ENCODE measurements at regions not wholly inside any gene's neighbourhood (a gene's known extent, or its start where the extent isn't known, plus 50 kb on each side); places are given as distances from the start of the nearest gene placed in this dataset.

DNA sequence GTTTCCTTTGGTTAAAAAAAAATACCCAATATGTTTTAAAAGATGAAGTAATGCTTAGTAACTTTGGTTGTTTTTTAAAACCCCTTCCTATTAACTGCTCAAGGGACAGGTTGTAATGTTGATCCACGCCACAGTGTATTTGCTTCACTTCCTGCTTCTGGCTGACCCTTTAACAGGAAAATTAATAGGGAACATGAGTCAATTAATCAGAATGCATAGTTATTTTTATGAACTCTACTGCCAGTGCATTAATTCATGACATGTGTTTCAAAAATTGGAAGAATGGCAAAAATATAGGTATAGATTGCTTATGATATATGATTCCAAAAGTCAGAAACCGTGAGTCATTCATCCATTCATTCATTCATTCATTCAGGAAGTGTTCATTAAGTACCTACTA, 204.8 kb downstream of the SETD4 start:
- ATAC-seq, result peak; percentile 41; the same call in 1 of the 3 replicates

DNA sequence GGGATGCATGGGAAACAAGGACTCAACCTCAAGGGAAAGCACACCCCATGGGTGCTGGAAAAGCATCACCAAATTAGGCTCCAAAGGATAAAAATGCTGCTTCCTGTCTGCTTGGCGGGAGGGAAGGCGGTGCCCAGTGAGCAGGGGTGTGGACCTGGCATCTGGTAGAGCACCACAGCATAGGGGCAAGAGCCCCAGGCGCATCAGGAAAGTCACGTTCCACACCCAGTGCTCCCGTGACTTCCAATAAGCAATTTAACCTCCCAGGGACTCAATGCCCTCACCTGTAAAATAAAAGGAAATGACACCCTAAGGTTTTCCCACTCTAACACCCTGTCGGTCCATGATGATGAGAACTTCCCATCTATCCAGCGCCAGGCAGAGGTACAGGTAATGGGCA, 206.0 kb downstream of the SETD4 start:
- TF ChIP-seq ZNF565 (CRISPR knock-in tag; conservative IDR thresholded peaks at IDR 0.05; ENCODE audit: low read depth) (no peak), ZFP3 (CRISPR knock-in tag; IDR thresholded peaks at IDR 0.05) (no peak), BACH2 (CRISPR knock-in tag; IDR thresholded peaks at IDR 0.05; ENCODE audit: borderline replicate concordance) (no peak), SNAI2 (CRISPR knock-in tag; IDR thresholded peaks at IDR 0.05) (no peak), ESRRG (CRISPR knock-in tag; IDR thresholded peaks at IDR 0.05) (no peak), GLIS3 (CRISPR knock-in tag; IDR thresholded peaks at IDR 0.05) (no peak)
- TF ChIP-seq, protein P1, sequence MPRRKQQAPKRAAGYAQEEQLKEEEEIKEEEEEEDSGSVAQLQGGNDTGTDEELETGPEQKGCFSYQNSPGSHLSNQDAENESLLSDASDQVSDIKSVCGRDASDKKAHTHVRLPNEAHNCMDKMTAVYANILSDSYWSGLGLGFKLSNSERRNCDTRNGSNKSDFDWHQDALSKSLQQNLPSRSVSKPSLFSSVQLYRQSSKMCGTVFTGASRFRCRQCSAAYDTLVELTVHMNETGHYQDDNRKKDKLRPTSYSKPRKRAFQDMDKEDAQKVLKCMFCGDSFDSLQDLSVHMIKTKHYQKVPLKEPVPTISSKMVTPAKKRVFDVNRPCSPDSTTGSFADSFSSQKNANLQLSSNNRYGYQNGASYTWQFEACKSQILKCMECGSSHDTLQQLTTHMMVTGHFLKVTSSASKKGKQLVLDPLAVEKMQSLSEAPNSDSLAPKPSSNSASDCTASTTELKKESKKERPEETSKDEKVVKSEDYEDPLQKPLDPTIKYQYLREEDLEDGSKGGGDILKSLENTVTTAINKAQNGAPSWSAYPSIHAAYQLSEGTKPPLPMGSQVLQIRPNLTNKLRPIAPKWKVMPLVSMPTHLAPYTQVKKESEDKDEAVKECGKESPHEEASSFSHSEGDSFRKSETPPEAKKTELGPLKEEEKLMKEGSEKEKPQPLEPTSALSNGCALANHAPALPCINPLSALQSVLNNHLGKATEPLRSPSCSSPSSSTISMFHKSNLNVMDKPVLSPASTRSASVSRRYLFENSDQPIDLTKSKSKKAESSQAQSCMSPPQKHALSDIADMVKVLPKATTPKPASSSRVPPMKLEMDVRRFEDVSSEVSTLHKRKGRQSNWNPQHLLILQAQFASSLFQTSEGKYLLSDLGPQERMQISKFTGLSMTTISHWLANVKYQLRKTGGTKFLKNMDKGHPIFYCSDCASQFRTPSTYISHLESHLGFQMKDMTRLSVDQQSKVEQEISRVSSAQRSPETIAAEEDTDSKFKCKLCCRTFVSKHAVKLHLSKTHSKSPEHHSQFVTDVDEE (CRISPR knock-in tag; IDR thresholded peaks at IDR 0.05), result no peak

More for the DNA sequence above, 204.8 kb downstream of the SETD4 start:
- TF ChIP-seq ESRRG (CRISPR knock-in tag; IDR thresholded peaks at IDR 0.05), result no peak
- TF ChIP-seq, protein P2, sequence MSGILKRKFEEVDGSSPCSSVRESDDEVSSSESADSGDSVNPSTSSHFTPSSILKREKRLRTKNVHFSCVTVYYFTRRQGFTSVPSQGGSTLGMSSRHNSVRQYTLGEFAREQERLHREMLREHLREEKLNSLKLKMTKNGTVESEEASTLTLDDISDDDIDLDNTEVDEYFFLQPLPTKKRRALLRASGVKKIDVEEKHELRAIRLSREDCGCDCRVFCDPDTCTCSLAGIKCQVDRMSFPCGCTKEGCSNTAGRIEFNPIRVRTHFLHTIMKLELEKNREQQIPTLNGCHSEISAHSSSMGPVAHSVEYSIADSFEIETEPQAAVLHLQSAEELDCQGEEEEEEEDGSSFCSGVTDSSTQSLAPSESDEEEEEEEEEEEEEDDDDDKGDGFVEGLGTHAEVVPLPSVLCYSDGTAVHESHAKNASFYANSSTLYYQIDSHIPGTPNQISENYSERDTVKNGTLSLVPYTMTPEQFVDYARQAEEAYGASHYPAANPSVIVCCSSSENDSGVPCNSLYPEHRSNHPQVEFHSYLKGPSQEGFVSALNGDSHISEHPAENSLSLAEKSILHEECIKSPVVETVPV (CRISPR knock-in tag; IDR thresholded peaks at IDR 0.05), result no peak
- TF ChIP-seq CSDC2 (CRISPR knock-in tag; IDR thresholded peaks at IDR 0.05), result no peak
- no peak for TF ChIP-seq BACH2 (CRISPR knock-in tag; IDR thresholded peaks at IDR 0.05; ENCODE audit: borderline replicate concordance)

DNA sequence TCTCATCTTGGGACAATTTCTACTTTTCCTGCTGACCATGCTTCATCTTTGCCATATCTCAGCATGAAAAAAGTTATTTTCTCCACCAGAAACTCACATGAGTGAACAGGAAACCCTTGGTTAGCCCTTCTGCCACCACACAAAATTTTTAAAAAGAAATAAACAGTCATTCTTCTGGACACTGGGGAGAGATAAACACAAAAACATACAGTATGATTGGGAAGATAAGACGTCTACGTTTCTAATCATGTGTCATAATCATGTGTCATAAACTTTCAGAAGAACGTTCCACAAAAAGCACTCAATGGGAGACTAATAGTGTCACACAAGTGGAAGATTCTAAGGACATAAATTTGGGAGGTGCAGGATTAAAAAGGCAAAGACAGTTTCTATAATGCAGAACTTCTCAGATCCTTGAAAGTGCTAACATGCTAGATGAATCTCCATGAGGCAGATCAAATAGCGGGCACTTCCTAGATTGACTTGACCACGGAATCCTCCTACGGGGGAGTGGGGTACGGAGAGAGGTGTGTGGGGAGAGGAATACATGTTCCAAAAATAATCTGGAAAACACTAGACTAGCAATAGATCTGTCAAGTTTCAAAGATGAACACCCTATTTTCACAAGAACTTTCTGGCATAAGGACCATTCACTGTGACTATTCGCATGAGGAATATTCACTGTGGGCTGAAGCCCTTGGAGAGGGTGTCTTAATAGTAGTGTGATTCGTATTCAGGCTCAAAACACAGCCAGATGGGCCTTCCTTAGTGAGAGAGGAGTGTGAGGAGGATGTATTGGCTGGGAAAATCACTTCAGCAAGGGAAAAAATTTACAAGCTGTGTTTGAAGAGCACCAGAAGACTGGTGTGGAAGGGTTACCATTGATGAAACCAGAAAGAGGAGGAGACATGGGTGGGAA, 206.7 kb downstream of the SETD4 start:
- TF ChIP-seq ZNF8 (CRISPR knock-in tag; IDR thresholded peaks at IDR 0.05), result no peak
- TF ChIP-seq, protein P3, sequence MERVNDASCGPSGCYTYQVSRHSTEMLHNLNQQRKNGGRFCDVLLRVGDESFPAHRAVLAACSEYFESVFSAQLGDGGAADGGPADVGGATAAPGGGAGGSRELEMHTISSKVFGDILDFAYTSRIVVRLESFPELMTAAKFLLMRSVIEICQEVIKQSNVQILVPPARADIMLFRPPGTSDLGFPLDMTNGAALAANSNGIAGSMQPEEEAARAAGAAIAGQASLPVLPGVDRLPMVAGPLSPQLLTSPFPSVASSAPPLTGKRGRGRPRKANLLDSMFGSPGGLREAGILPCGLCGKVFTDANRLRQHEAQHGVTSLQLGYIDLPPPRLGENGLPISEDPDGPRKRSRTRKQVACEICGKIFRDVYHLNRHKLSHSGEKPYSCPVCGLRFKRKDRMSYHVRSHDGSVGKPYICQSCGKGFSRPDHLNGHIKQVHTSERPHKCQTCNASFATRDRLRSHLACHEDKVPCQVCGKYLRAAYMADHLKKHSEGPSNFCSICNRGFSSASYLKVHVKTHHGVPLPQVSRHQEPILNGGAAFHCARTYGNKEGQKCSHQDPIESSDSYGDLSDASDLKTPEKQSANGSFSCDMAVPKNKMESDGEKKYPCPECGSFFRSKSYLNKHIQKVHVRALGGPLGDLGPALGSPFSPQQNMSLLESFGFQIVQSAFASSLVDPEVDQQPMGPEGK (CRISPR knock-in tag; IDR thresholded peaks at IDR 0.05; ENCODE audit: borderline replicate concordance), result no peak
- no peak for TF ChIP-seq ZFP30 (CRISPR knock-in tag; IDR thresholded peaks at IDR 0.05)
- TF ChIP-seq ISL1 (CRISPR knock-in tag; IDR thresholded peaks at IDR 0.05), result no peak
- no peak for TF ChIP-seq ARNTL (CRISPR knock-in tag; IDR thresholded peaks at IDR 0.05; ENCODE audit: borderline replicate concordance, low read depth)
- no peak for ATAC-seq

More for the DNA sequence above, 206.0 kb downstream of the SETD4 start:
- no peak for ATAC-seq

DNA sequence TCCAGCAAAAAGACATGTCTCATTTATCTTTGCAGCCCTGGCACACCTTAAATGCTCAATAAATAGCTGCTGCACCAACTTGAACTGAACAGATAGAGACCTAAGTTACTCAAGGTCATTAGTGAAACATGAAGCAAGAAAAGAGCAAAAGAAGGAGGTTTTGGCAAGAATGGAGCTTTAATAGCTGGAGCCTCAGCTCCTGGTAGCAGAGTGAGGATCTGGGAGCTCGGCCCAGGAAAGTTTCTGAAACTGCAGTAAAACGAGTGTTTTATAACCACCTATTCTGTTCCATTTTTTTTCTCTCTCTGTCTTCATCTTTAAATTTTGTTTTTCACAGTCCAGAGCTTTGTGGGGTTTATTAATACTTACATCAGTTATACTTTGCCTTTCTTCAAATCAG, 207.5 kb downstream of the SETD4 start:
- ATAC-seq, result no peak
- TF ChIP-seq ESRRG (CRISPR knock-in tag; IDR thresholded peaks at IDR 0.05) (no peak), TOX (CRISPR knock-in tag; IDR thresholded peaks at IDR 0.05; ENCODE audit: borderline replicate concordance) (no peak), TCF4 (CRISPR knock-in tag; IDR thresholded peaks at IDR 0.05; ENCODE audit: borderline replicate concordance) (no peak)
- TF ChIP-seq, protein P4, sequence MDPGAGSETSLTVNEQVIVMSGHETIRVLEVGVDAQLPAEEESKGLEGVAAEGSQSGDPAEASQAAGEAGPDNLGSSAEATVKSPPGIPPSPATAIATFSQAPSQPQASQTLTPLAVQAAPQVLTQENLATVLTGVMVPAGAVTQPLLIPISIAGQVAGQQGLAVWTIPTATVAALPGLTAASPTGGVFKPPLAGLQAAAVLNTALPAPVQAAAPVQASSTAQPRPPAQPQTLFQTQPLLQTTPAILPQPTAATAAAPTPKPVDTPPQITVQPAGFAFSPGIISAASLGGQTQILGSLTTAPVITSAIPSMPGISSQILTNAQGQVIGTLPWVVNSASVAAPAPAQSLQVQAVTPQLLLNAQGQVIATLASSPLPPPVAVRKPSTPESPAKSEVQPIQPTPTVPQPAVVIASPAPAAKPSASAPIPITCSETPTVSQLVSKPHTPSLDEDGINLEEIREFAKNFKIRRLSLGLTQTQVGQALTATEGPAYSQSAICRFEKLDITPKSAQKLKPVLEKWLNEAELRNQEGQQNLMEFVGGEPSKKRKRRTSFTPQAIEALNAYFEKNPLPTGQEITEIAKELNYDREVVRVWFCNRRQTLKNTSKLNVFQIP (CRISPR knock-in tag; IDR thresholded peaks at IDR 0.05; ENCODE audit: borderline replicate concordance, low read depth), result no peak

DNA sequence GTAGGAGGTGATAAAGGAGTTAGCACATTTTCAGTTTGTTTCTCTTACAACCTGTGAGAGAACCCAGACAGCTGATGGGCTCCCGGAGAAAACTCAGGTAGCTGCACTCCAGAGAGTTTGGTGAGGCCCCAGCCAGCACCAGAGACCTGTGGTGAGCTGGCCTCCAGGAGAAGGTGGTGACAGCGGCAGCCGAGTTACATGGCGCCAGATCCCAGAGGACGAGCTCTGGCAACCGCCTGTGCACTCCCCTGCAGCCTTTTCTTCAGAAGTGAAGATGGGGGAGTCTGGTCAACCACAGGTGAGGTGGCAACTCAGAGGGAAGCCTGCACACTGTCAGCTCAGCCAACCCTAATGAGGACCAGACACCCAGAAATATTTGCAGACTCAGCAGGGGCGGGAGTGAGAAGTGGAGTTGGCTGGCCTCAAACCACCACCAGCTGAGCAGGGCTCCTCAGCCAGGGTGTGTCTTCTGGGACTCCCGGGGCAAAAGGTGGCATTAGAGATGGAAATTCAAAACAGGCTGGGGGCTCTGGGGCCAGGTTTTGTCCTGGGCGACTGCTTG, 209.7 kb downstream of the SETD4 start:
- peak; percentile 31; the same call in 1 of the 3 replicates for ATAC-seq
- TF ChIP-seq ZFP3 (CRISPR knock-in tag; IDR thresholded peaks at IDR 0.05) (no peak), ZNF8 (CRISPR knock-in tag; IDR thresholded peaks at IDR 0.05) (no peak), PPARA (CRISPR knock-in tag; IDR thresholded peaks at IDR 0.05; ENCODE audit: borderline replicate concordance) (no peak), ARNTL (CRISPR knock-in tag; IDR thresholded peaks at IDR 0.05; ENCODE audit: borderline replicate concordance, low read depth) (no peak), TOX (CRISPR knock-in tag; IDR thresholded peaks at IDR 0.05; ENCODE audit: borderline replicate concordance) (no peak), CSDC2 (CRISPR knock-in tag; IDR thresholded peaks at IDR 0.05) (no peak), ISL1 (CRISPR knock-in tag; IDR thresholded peaks at IDR 0.05) (no peak)
- TF ChIP-seq, protein P3 (CRISPR knock-in tag; IDR thresholded peaks at IDR 0.05; ENCODE audit: borderline replicate concordance), result no peak
- TF ChIP-seq, protein P1 (CRISPR knock-in tag; IDR thresholded peaks at IDR 0.05), result no peak

All from SK-N-SH treated with all-trans-retinoic acid at 6 μM for 48 hours (cell line).